ENCODE measurements at regions not wholly inside any gene's neighbourhood (a gene's known extent, or its start where the extent isn't known, plus 50 kb on each side); places are given as distances from the start of the nearest gene placed in this dataset.

DNA sequence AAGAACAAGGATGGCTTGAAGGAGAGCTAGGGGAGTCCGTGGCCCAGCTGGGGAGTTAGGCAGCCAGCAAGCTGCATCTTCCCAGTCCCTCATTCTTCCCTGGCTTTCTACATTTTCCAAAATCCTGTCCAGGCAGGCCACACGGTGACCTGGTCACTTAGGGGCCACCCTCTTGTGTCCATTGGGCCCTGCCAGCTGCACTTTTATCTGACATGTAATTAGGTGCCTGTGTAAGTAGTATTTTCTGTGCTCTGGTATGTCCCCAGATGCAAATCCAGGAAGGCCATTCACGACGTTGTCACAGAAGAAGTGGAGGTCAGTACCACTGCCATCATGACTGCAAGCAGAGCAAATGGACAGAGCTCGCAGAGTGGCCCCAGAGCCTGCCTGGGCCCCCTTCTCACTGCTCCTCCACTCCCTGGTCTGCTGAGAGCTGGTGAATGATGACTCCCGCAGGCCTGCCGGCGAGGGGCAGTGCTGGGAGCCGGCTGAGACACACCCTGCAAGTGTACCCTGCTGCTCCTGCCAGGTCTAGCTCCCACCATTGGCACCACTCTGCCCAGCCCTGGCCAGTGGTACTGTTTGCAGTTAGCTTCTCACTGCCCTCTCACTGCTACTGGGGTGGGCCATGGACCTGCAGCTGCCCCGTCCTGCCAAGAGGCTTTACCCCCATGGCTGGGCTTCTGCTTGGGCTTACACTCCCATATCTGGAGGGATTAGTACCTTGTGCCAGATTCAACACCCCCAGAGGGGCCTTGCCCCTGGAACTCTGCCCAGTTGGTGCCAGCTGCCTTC is 98.2 kb downstream of the GLRX3 start:
- no peak for TF ChIP-seq CTCF (conservative IDR thresholded peaks at IDR 0.05; ENCODE audit: low read depth, low read length)
- DNase-seq (ENCODE audit: low read depth): no peak
- no peak overlapping the region for H3K4me3 ChIP-seq (ENCODE audit: low read depth, low read length)

DNA sequence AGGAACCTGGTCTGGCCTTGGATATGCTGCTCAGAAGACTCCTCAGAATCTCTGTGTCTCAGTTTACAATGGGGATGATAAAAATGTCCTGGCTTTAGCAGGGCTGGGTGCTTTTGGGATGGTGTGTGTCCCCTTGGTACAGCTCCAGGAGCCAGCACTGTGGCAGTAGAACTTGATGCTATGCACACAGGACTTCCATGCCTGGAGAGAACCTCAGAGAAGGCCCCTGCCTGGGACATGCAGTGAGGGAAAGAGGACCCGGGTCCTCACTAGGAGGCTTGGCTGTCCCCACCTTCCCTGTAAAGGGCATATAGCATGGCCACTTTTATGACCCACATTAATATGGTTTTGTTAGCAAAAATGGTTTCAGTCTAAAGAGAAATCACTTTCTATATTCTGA is 100.5 kb downstream of the GLRX3 start:
- TF ChIP-seq CTCF (conservative IDR thresholded peaks at IDR 0.05; ENCODE audit: low read depth, low read length): no peak
- H3K4me3 ChIP-seq (ENCODE audit: low read depth, low read length): no peak overlapping the region
- no peak for DNase-seq (ENCODE audit: low read depth)

DNA sequence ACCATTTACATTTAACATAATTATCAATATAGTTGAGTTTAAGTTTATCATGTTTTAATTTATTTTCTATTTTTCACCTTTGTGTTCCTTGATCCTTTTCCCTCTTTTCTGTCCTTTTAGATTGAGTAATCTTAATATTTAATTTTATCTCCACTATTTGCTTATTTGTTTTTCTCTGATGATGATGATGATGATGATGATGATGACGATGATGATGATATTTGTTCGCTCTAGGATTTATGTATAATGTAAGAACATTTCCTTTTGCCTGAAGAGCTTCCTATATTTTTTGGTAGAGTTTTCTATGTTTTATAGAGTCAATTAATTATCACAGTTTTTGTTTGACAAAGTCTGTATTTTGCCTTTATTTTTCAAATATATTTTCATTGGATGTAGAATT is 104.2 kb downstream of the GLRX3 start:
- no peak for TF ChIP-seq CTCF (conservative IDR thresholded peaks at IDR 0.05; ENCODE audit: low read depth, low read length)
- no peak for DNase-seq (ENCODE audit: low read depth)
- H3K4me3 ChIP-seq (ENCODE audit: low read depth, low read length): no peak overlapping the region

- DNase-seq (ENCODE audit: low read depth): no peak
- no peak overlapping the region for H3K4me3 ChIP-seq (ENCODE audit: low read depth, low read length)
- no peak for TF ChIP-seq CTCF (conservative IDR thresholded peaks at IDR 0.05; ENCODE audit: low read depth, low read length)
These were observed 106.3 kb downstream of the GLRX3 start for GRCh38 chr10:130242513-130242912.

GRCh38 chr10:130243015-130243414 is 106.8 kb downstream of the GLRX3 start:
- DNase-seq (ENCODE audit: low read depth): no peak
- H3K4me3 ChIP-seq (ENCODE audit: low read depth, low read length): no peak overlapping the region
- no peak for TF ChIP-seq CTCF (conservative IDR thresholded peaks at IDR 0.05; ENCODE audit: low read depth, low read length)

DNA sequence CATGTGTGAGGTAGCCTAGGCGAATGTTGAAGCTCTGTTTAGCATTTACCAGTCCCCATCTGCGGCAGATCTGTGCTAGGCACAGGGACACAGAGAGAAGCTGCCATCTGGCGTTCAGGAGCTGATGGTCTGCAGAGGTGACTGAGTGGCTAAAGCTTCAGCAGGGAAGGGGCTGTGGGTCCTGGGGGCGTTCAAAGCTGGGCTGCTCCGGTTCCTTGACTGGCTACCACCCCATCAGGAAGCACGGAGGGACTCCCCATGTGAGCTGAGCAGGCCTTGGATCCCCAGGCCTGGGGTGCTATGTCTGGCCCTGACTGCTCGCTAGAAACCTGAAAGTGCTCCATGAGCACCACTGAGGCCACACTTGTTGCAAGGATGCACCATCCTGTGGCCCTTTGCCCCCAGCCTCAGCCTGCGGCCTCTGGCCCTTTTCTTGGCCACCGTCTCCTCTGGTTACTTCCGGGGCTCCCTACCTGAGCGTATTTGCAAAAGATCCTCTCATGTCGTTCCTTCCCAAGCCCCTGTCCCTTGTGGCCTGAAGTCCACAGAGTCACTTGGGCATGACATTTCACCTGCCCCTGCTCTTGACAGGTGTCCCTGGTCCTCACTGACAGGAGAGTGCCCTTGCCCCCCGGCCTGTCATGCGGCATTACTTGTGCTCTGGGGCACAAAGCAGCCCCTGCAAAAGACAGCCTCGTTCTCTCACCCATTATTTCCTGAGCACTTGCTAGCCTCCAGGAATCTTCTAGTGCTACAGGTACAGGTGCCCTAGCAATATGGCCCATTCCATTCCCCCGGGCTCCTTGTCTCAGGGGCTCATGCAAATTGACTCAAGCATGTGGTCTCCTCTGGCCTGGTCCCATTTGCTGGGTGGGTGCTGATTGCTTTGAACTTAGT is 108.1 kb downstream of the GLRX3 start:
- no peak overlapping the region for H3K4me3 ChIP-seq (ENCODE audit: low read depth, low read length)
- no peak for TF ChIP-seq CTCF (conservative IDR thresholded peaks at IDR 0.05; ENCODE audit: low read depth, low read length)

More for the DNA sequence above, 108.1 kb downstream of the GLRX3 start:
- no peak for DNase-seq (ENCODE audit: low read depth)

All from epithelial cell of proximal tubule (primary cell).